GM12801 (cell line): ENCODE measurements at regions not wholly inside any gene's neighbourhood (a gene's known extent, or its start where the extent isn't known, plus 50 kb on each side); places are given as distances from the start of the nearest gene placed in this dataset.

Experiments used
- CTCF ChIP-seq: IDR thresholded peaks from one replicate; pipeline ENCODE4 v1.5.1; 2011; ENCODE audit warnings: control low read depth; ENCODE audit not compliant: insufficient read length; ENCODE audit errors: extremely low read depth

DNA sequence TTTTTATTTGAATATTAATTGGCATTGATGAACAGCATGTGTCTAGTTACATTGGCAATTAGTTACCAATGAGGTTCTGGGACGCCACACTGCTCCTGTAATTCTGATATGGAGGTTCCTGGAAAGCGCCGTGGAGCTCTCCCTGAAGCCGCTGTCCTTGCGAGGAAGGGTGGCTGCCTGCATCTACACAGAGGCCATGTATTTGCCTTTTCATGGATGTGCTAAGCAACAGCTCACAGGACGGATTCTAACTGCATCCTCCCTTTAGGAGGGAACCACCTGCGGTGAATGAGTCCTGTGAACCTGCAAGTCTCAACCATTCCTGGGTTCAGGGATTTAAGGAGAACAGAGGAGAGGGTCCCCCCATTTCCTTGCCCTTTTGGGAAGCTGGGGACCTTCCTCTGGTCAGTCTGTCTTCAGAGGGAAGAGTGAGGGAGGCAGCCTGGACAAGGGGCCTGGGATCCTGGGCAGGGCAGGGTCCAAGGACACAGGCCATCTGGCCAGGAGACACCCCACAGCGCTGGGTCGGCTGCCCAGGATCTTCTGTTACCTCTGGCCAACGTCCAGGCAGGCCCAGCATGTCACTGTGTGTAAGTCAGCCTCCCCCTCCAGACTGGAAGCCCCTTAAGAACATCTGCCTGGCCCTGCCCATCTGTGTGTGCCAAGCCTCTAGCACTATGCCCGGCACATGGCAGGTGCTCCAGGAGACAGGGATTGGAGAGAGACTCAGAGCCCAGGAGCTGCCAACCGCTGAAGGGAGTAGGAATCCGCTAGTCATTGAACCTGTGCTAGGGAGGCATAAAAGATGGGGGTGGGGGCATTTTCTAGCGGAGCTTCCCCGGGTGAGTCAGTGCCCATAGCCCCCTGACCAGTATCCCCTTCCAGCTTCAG, 314.1 kb upstream of the TNRC6C start:
- TF ChIP-seq CTCF, result no peak

DNA sequence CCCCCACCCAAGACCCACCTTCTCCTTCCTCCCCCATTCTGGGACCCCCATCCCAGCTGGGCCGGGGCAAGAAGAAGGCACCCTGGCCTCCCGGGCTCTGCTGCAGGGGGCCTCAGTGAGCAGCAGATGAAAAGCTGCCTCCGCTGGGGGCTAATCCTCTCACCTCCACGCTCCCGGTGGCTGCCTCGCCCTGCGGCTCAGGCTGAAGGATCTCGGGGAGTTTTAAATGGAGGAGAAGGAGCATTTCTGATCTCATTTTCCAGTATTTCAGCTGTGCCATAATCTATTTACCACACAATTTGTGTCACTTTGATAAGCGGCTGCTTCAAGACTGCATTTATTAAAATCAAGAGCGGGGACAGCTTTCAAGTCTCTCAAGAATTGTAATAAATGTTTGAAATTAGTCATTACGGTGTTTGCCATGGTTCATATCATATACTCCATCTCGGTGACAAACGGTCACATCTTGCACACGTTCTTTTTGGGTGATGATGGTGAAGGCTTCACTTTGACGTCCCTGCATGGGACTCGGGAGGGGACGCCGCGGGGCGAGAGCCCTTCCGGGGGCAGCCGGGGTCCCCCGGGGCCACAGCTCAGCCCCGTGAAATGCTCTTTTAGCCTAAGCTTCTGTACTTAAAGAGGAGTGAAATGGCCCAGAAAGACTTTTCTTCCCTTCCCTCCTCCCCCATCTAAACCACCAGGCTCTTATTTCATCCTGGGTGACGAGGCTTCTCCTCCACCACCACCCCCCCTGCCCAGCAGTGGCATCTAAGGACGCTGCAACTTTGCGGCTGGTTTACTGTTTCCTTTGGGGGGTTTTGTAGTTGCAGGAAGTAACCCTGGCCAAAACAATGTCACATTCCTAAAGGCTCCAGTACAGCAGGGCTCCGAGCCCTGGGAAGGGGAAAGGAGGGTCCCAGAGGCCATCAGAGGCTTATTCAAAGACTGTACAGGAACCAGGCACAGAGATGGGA, 313.1 kb upstream of the TNRC6C start:
- TF ChIP-seq CTCF, result no peak

DNA sequence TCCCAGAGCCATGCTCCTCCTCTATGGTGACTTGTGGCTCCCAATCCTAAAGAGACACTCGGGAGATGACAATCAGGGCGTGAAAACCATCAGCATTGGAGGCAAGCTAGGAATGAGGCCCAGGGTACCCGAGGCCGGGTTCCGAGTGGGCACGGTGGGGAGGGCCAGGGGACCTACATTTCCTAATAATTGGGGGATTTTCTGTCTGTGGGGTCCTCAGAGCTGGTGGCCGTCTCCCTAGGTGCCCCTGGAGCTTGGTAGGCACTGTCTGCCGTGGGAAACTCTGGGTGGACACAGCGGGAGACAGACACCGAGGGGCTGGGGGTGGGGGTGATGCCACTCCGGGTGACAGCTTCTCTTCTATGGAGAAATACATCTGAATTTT, 312.5 kb upstream of the TNRC6C start:
- no peak for TF ChIP-seq CTCF

DNA sequence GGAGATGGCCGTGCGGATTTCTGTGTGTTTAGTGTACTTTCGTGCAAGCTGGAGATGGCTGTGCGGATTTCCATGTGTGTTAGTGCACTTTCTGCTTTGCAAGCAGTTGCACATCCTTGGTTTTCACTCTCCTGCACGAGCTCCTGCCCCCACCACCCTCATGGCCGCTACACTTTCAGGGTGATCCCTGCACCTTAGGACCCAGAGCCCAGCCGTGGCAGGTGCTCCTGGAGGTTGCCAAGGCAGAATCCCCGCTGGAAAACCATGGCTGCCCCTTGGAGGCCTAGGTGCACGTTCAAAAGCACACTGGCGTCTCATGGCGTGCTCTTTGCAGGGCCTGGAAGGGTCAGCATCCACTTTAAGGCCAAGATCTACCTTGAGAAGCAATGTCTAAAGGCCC, 311.0 kb upstream of the TNRC6C start:
- no peak for TF ChIP-seq CTCF

DNA sequence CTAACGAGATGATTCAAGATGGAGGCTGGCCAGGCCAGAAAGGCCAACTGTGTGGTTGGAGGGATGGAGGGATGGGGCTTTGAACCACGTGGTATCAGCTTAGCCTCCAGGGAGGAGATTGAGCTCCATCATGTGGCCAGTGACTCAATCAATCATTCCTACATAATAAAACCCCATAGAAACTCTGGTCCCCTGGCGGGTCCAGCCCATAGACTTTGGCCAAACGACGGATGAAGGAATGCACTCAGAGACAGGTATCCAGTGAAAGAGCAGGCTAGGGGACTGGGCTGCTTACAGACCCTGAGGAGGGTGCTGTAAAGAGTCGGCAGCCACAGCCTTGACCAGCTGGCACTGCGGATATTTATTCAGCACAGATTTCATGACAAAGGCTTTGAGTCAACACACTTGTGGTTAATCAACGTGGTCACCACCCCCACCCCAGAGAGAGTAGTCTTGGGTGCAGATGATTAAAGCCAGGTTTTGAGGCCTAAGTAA, 308.7 kb upstream of the TNRC6C start:
- TF ChIP-seq CTCF, result no peak

- TF ChIP-seq CTCF, result no peak
Observed at GRCh38 chr17:77651988-77652387, 306.5 kb upstream of the TNRC6C start.

- TF ChIP-seq CTCF, result no peak
Observed at GRCh38 chr17:77654296-77654695, 304.2 kb upstream of the TNRC6C start.
